Lower leg skin (tissue), 3 donors: ENCODE measurements at regions not wholly inside any gene's neighbourhood (a gene's known extent, or its start where the extent isn't known, plus 50 kb on each side); places are given as distances from the start of the nearest gene placed in this dataset.

Source experiments
- POLR2A ChIP-seq, 2 donors: fragments of 450-650 bp; IDR thresholded peaks; one replicate each; pipeline ENCODE4 v1.6.1; 2016 to 2017; ENCODE audit warnings: antibody characterized with exemption in 2 of 2, mild to moderate bottlenecking in 1 of 2, moderate library complexity in 1 of 2
- TF ChIP-seq, protein P1 (sequence below), 3 donors: fragments of 450-650 bp; IDR thresholded peaks; one replicate each; pipeline ENCODE4 v1.5.1; 2016; ENCODE audit warnings: antibody characterized with exemption in 3 of 3, mild to moderate bottlenecking in 3 of 3, moderate library complexity in 2 of 3

DNA sequence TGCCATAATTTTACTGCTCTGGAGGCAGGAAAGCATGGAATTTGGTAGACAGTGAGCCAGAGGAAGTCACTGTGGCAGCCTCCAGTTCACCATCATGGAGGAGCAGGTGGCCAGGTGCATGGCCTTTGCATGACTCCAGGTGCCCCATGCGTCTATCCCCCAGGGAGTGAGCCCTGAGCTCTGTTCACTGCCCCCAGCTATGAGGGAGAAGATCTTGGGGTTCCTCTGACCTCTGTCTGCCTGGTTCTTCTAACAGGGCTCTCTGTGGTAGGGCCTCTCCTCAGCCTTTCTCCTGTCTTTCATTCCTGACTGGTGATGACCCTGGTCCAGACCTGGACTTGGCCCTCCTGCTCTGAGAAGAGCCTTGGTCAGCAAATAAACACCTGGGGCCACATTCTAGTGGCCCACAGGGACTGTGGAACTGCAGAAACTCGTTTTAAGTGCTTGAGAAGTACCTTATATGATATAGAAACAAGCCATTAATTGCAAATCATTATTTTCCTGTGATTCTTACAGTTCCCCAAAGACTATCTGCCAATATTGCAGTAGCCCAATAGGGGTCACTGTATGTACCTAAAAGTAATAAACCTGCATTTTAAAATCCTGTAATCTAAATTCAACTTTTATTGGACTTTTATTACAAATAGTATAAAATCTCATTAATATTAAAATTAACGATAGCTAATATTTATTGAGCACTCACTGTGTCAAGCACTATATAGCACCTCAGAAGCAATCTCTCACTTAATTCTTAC, 120.0 kb upstream of the SYT13 start:
- TF ChIP-seq, protein P1, sequence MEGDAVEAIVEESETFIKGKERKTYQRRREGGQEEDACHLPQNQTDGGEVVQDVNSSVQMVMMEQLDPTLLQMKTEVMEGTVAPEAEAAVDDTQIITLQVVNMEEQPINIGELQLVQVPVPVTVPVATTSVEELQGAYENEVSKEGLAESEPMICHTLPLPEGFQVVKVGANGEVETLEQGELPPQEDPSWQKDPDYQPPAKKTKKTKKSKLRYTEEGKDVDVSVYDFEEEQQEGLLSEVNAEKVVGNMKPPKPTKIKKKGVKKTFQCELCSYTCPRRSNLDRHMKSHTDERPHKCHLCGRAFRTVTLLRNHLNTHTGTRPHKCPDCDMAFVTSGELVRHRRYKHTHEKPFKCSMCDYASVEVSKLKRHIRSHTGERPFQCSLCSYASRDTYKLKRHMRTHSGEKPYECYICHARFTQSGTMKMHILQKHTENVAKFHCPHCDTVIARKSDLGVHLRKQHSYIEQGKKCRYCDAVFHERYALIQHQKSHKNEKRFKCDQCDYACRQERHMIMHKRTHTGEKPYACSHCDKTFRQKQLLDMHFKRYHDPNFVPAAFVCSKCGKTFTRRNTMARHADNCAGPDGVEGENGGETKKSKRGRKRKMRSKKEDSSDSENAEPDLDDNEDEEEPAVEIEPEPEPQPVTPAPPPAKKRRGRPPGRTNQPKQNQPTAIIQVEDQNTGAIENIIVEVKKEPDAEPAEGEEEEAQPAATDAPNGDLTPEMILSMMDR (IDR thresholded peaks at IDR 0.05), result no peak
- TF ChIP-seq POLR2A (IDR thresholded peaks at IDR 0.05), result no peak
